ENCODE measurements at regions not wholly inside any gene's neighbourhood (a gene's known extent, or its start where the extent isn't known, plus 50 kb on each side); places are given as distances from the start of the nearest gene placed in this dataset.

DNA sequence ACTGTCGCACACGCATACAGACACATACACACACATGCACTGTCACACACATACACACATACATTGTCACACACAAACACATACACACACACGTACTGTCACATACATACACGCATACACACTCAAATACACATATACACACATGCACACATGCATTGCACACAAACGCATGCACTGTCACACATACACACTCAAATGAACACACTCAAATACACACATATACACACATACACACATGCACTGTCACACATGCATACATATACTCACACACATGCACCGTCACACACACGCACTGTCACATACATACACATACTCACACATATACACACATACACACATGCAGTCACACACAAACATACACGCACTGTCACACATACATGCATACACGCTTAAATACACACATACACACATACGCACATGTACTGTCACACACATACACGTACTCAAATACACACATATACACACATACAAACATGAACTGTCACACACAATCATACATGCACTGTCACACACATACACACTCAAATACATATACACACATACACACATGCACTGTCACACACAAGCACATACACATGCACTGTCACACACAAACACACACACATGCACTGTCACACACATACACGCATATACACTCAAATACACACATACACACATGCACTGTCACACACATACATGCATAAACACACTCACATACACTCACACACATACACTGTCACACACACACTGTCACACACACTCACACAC, 548.6 kb upstream of the BTBD3 start:
- Histone ChIP-seq H2AFZ (ENCODE audit: low read depth, low read length, poor library complexity, severe bottlenecking) (no peak overlapping the region), H3K9me3 (ENCODE audit: control insufficient read depth in 1 of 2, insufficient read depth in 1 of 2, low read depth in 1 of 2, low read length in 2 of 2) (no peaks in the 10 kb centered on the region), H3K79me2 (ENCODE audit: insufficient read depth, low read length) (no peaks in the 10 kb centered on the region), H3K9ac (ENCODE audit: low read length) (no peak overlapping the region), H3K27me3 (ENCODE audit: insufficient read depth, low read length) (no peaks in the 10 kb centered on the region), H3K9me2 (ENCODE audit: insufficient read depth) (no peaks in the 10 kb centered on the region), H3K27ac (ENCODE audit: low read depth, low read length) (no peak overlapping the region), H3K4me1 (ENCODE audit: control insufficient read depth in 1 of 2, insufficient read depth in 2 of 2, low read length in 2 of 2) (no peaks in the 10 kb centered on the region), H3K4me2 (ENCODE audit: low read length) (no peak overlapping the region), H3K36me3 (ENCODE audit: control insufficient read depth in 1 of 2, insufficient read depth in 2 of 2, low read length in 2 of 2) (no peaks in the 10 kb centered on the region), H3K4me3 (replicated peaks in 1 of 2; ENCODE audit: low read depth in 1 of 2, low read length in 2 of 2) (no peak overlapping the region), H4K20me1 (ENCODE audit: insufficient read depth) (no peaks in the 10 kb centered on the region)
- DNase-seq (ENCODE audit: low read depth, low spot score) (no peak), ATAC-seq (no peak)
- ChIA-PET RAD21 (ENCODE audit: low non-redundant PET in 1 of 2, low total read pairs in 2 of 2, uncharacterized antibody in 2 of 2, unreplicated experiment in 2 of 2) (no interaction called here), CTCF (no interaction called here), POLR2A (no interaction called here)
- intact Hi-C loops (cut with micrococcal nuclease), result no loop called here
- TF ChIP-seq JUND (IDR thresholded peaks at IDR 0.05) (no peak), EZH2phosphoT487 (IDR thresholded peaks at IDR 0.05; ENCODE audit: borderline replicate concordance) (no peak), EGR1 (IDR thresholded peaks at IDR 0.05; ENCODE audit: low read depth) (no peak), CEBPB (IDR thresholded peaks at IDR 0.05; ENCODE audit: low read depth) (no peak), SRF (IDR thresholded peaks at IDR 0.05; ENCODE audit: low read depth) (no peak), FOSL1 (IDR thresholded peaks at IDR 0.05; ENCODE audit: low read depth) (no peak), RAD21 (IDR thresholded peaks at IDR 0.05; ENCODE audit: low read depth) (no peak), ZNF274 (IDR thresholded peaks at IDR 0.05; ENCODE audit: low read depth, low read length) (no peak), TCF7L2 (IDR thresholded peaks at IDR 0.05; ENCODE audit: borderline replicate concordance, extremely low read depth, insufficient read depth, insufficient read length) (no peak), YY1 (IDR thresholded peaks at IDR 0.05; ENCODE audit: extremely low read depth, insufficient replicate concordance, low read depth, low read length) (no peak), SP1 (IDR thresholded peaks at IDR 0.05; ENCODE audit: low read depth) (no peak), SIN3A (IDR thresholded peaks at IDR 0.05; ENCODE audit: low read depth) (no peak), ZFX (IDR thresholded peaks at IDR 0.05) (no peak), POLR2AphosphoS5 (IDR thresholded peaks at IDR 0.05; ENCODE audit: low read depth, low read length) (no peak), ELF1 (IDR thresholded peaks at IDR 0.05; ENCODE audit: borderline replicate concordance, low read depth) (no peak), CBX3 (IDR thresholded peaks at IDR 0.05; ENCODE audit: low read depth) (no peak)
- TF ChIP-seq, protein P1, sequence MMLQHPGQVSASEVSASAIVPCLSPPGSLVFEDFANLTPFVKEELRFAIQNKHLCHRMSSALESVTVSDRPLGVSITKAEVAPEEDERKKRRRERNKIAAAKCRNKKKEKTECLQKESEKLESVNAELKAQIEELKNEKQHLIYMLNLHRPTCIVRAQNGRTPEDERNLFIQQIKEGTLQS (IDR thresholded peaks at IDR 0.05), result no peak
- TF ChIP-seq, protein P2, sequence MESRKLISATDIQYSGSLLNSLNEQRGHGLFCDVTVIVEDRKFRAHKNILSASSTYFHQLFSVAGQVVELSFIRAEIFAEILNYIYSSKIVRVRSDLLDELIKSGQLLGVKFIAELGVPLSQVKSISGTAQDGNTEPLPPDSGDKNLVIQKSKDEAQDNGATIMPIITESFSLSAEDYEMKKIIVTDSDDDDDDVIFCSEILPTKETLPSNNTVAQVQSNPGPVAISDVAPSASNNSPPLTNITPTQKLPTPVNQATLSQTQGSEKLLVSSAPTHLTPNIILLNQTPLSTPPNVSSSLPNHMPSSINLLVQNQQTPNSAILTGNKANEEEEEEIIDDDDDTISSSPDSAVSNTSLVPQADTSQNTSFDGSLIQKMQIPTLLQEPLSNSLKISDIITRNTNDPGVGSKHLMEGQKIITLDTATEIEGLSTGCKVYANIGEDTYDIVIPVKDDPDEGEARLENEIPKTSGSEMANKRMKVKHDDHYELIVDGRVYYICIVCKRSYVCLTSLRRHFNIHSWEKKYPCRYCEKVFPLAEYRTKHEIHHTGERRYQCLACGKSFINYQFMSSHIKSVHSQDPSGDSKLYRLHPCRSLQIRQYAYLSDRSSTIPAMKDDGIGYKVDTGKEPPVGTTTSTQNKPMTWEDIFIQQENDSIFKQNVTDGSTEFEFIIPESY (IDR thresholded peaks at IDR 0.05; ENCODE audit: extremely low read depth, insufficient replicate concordance, low read length), result no peak
- TF ChIP-seq, protein P3, sequence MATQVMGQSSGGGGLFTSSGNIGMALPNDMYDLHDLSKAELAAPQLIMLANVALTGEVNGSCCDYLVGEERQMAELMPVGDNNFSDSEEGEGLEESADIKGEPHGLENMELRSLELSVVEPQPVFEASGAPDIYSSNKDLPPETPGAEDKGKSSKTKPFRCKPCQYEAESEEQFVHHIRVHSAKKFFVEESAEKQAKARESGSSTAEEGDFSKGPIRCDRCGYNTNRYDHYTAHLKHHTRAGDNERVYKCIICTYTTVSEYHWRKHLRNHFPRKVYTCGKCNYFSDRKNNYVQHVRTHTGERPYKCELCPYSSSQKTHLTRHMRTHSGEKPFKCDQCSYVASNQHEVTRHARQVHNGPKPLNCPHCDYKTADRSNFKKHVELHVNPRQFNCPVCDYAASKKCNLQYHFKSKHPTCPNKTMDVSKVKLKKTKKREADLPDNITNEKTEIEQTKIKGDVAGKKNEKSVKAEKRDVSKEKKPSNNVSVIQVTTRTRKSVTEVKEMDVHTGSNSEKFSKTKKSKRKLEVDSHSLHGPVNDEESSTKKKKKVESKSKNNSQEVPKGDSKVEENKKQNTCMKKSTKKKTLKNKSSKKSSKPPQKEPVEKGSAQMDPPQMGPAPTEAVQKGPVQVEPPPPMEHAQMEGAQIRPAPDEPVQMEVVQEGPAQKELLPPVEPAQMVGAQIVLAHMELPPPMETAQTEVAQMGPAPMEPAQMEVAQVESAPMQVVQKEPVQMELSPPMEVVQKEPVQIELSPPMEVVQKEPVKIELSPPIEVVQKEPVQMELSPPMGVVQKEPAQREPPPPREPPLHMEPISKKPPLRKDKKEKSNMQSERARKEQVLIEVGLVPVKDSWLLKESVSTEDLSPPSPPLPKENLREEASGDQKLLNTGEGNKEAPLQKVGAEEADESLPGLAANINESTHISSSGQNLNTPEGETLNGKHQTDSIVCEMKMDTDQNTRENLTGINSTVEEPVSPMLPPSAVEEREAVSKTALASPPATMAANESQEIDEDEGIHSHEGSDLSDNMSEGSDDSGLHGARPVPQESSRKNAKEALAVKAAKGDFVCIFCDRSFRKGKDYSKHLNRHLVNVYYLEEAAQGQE (IDR thresholded peaks at IDR 0.05; ENCODE audit: low read depth), result no peak
- TF ChIP-seq, protein P4, sequence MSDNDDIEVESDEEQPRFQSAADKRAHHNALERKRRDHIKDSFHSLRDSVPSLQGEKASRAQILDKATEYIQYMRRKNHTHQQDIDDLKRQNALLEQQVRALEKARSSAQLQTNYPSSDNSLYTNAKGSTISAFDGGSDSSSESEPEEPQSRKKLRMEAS (IDR thresholded peaks at IDR 0.05), result no peak
- no TSS peak for BruUV-seq (replicated peaks)
